Activated T-cell treated with anti-CD3 and anti-CD28 coated beads, Interleukin-2, amount 50 U/mL, for 4 hours (primary cell): ENCODE measurements at regions not wholly inside any gene's neighbourhood (a gene's known extent, or its start where the extent isn't known, plus 50 kb on each side); places are given as distances from the start of the nearest gene placed in this dataset.

ENCODE experiments used
- ATAC-seq, 2 donors: fragments of 200-7000 bp; cut with Tn5 transposase; one replicate each; pipeline ENCODE4 v1.10.0; 2021
- DNase-seq: peaks from one replicate; pipeline ENCODE4 v3.0.0-alpha.2; 2020
- H3K27me3 Mint-ChIP-seq: one replicate; pipeline ENCODE4 v1.8.0; 2021; ENCODE audit warnings: low read depth, mixed read lengths
- H3K36me3 Mint-ChIP-seq: one replicate; pipeline ENCODE4 v1.8.0; 2022; ENCODE audit warnings: mixed read lengths; ENCODE audit not compliant: insufficient read depth
- H3K4me1 Mint-ChIP-seq: one replicate; pipeline ENCODE4 v1.8.0; 2021; ENCODE audit warnings: low read depth, mixed read lengths
- H3K4me3 Mint-ChIP-seq: one replicate; pipeline ENCODE4 v1.8.0; 2021; ENCODE audit warnings: mild to moderate bottlenecking, moderate library complexity, mixed read lengths
- H3K9me3 Mint-ChIP-seq: one replicate; pipeline ENCODE4 v1.8.0; 2021; ENCODE audit warnings: mixed read lengths

GRCh38 chr4:156085100-156085499 lies 131.4 kb upstream of the CTSO start:
- Mint-ChIP-seq H3K4me3 (no peak overlapping the region), H3K27me3 (no peaks in the 10 kb centered on the region), H3K4me1 (no peaks in the 10 kb centered on the region), H3K9me3 (no peaks in the 10 kb centered on the region), H3K36me3 (no peaks in the 10 kb centered on the region)
- ATAC-seq (no peak), DNase-seq (no peak)

- no peak for ATAC-seq
- no peaks in the 10 kb centered on the region for H3K36me3 Mint-ChIP-seq
Observed at GRCh38 chr4:156084373-156084772, 130.7 kb upstream of the CTSO start.

GRCh38 chr4:156073976-156074375 lies 120.3 kb upstream of the CTSO start:
- no peak for DNase-seq
- Mint-ChIP-seq H3K36me3 (no peaks in the 10 kb centered on the region), H3K27me3 (no peaks in the 10 kb centered on the region), H3K9me3 (no peaks in the 10 kb centered on the region), H3K4me3 (no peak overlapping the region), H3K4me1 (no peaks in the 10 kb centered on the region)
- ATAC-seq: no peak

More at GRCh38 chr4:156084373-156084772, 130.7 kb upstream of the CTSO start:
- no peaks in the 10 kb centered on the region for H3K4me1 Mint-ChIP-seq
- no peak overlapping the region for H3K4me3 Mint-ChIP-seq
- H3K9me3 Mint-ChIP-seq: no peaks in the 10 kb centered on the region
- no peak for DNase-seq
- no peaks in the 10 kb centered on the region for H3K27me3 Mint-ChIP-seq

GRCh38 chr4:156060661-156061060 lies 107.0 kb upstream of the CTSO start:
- Mint-ChIP-seq H3K4me1 (no peaks in the 10 kb centered on the region), H3K36me3 (no peaks in the 10 kb centered on the region), H3K9me3 (no peaks in the 10 kb centered on the region), H3K27me3 (no peaks in the 10 kb centered on the region), H3K4me3 (no peak overlapping the region)
- DNase-seq (no peak), ATAC-seq (no peak)

- no peak for DNase-seq
- Mint-ChIP-seq H3K27me3 (no peaks in the 10 kb centered on the region), H3K4me1 (no peaks in the 10 kb centered on the region), H3K36me3 (no peaks in the 10 kb centered on the region), H3K4me3 (no peak overlapping the region), H3K9me3 (no peaks in the 10 kb centered on the region)
- ATAC-seq: no peak
Observed at GRCh38 chr4:156053174-156053573, 99.5 kb upstream of the CTSO start.

GRCh38 chr4:156052116-156052515 lies 98.5 kb upstream of the CTSO start:
- H3K36me3 Mint-ChIP-seq: no peaks in the 10 kb centered on the region
- H3K27me3 Mint-ChIP-seq: no peaks in the 10 kb centered on the region
- DNase-seq (no peak), ATAC-seq (no peak)
- no peak overlapping the region for H3K4me3 Mint-ChIP-seq
- no peaks in the 10 kb centered on the region for H3K9me3 Mint-ChIP-seq
- H3K4me1 Mint-ChIP-seq: no peaks in the 10 kb centered on the region

GRCh38 chr4:156038772-156039171 lies 85.1 kb upstream of the CTSO start:
- H3K36me3 Mint-ChIP-seq: no peaks in the 10 kb centered on the region
- no peaks in the 10 kb centered on the region for H3K27me3 Mint-ChIP-seq
- no peak for DNase-seq
- H3K4me3 Mint-ChIP-seq: no peak overlapping the region
- no peaks in the 10 kb centered on the region for H3K4me1 Mint-ChIP-seq
- peaks cover 2% of the 10 kb centered on the region for H3K9me3 Mint-ChIP-seq
- ATAC-seq: no peak

GRCh38 chr4:156036496-156036895 lies 82.8 kb upstream of the CTSO start:
- peaks cover 2% of the 10 kb centered on the region for H3K9me3 Mint-ChIP-seq

GRCh38 chr4:156029691-156030090 lies 76.0 kb upstream of the CTSO start:
- Mint-ChIP-seq H3K27me3 (no peaks in the 10 kb centered on the region), H3K4me3 (no peak overlapping the region), H3K4me1 (no peaks in the 10 kb centered on the region), H3K36me3 (no peaks in the 10 kb centered on the region), H3K9me3 (no peaks in the 10 kb centered on the region)
- DNase-seq (no peak), ATAC-seq (no peak)

More at GRCh38 chr4:156036496-156036895, 82.8 kb upstream of the CTSO start:
- no peak overlapping the region for H3K4me3 Mint-ChIP-seq
- no peaks in the 10 kb centered on the region for H3K4me1 Mint-ChIP-seq
- no peaks in the 10 kb centered on the region for H3K36me3 Mint-ChIP-seq
- no peak for DNase-seq
- no peaks in the 10 kb centered on the region for H3K27me3 Mint-ChIP-seq
- ATAC-seq: no peak

GRCh38 chr4:156021298-156021697 lies 67.6 kb upstream of the CTSO start:
- H3K36me3 Mint-ChIP-seq: no peaks in the 10 kb centered on the region
- no peaks in the 10 kb centered on the region for H3K27me3 Mint-ChIP-seq
- H3K4me3 Mint-ChIP-seq: no peak overlapping the region
- H3K4me1 Mint-ChIP-seq: no peaks in the 10 kb centered on the region
- ATAC-seq: no peak
- no peak for DNase-seq
- H3K9me3 Mint-ChIP-seq: no peaks in the 10 kb centered on the region

GRCh38 chr4:156019246-156019645 lies 65.6 kb upstream of the CTSO start:
- ATAC-seq (no peak), DNase-seq (no peak)
- no peaks in the 10 kb centered on the region for H3K36me3 Mint-ChIP-seq
- peaks cover 2% of the 10 kb centered on the region for H3K27me3 Mint-ChIP-seq
- no peaks in the 10 kb centered on the region for H3K9me3 Mint-ChIP-seq
- no peak overlapping the region for H3K4me3 Mint-ChIP-seq
- no peaks in the 10 kb centered on the region for H3K4me1 Mint-ChIP-seq

GRCh38 chr4:156018383-156018782 lies 64.7 kb upstream of the CTSO start:
- H3K4me1 Mint-ChIP-seq: no peaks in the 10 kb centered on the region
- peaks cover 2% of the 10 kb centered on the region for H3K27me3 Mint-ChIP-seq
- H3K4me3 Mint-ChIP-seq: no peak overlapping the region
- H3K9me3 Mint-ChIP-seq: no peaks in the 10 kb centered on the region
- no peaks in the 10 kb centered on the region for H3K36me3 Mint-ChIP-seq
- DNase-seq (no peak), ATAC-seq (no peak)

GRCh38 chr4:156015781-156016180 lies 62.1 kb upstream of the CTSO start:
- H3K27me3 Mint-ChIP-seq: peaks cover 2% of the 10 kb centered on the region
- DNase-seq (no peak), ATAC-seq (no peak)
- H3K9me3 Mint-ChIP-seq: no peaks in the 10 kb centered on the region
- H3K4me3 Mint-ChIP-seq: no peak overlapping the region
- H3K36me3 Mint-ChIP-seq: no peaks in the 10 kb centered on the region
- no peaks in the 10 kb centered on the region for H3K4me1 Mint-ChIP-seq

GRCh38 chr4:156006192-156006591 lies 52.5 kb upstream of the CTSO start:
- no peaks in the 10 kb centered on the region for H3K4me1 Mint-ChIP-seq
- H3K4me3 Mint-ChIP-seq: no peak overlapping the region
- H3K36me3 Mint-ChIP-seq: no peaks in the 10 kb centered on the region
- H3K9me3 Mint-ChIP-seq: no peaks in the 10 kb centered on the region
- ATAC-seq: no peak
- peaks cover 4% of the 10 kb centered on the region for H3K27me3 Mint-ChIP-seq
- DNase-seq: no peak
